HG03139 (cell line): ENCODE measurements at regions not wholly inside any gene's neighbourhood (a gene's known extent, or its start where the extent isn't known, plus 50 kb on each side); places are given as distances from the start of the nearest gene placed in this dataset.

Experiments
- ATAC-seq: cut with Tn5 transposase; IDR thresholded peaks from one replicate; pipeline ENCODE4 v1.9.1; 2021; ENCODE audit not compliant: unreplicated experiment

GRCh38 chr6:106035655-106036054 is 50.5 kb upstream of the PRDM1 start:
- ATAC-seq: no peak

GRCh38 chr6:106033806-106034205 is 52.3 kb upstream of the PRDM1 start:
- no peak for ATAC-seq

DNA sequence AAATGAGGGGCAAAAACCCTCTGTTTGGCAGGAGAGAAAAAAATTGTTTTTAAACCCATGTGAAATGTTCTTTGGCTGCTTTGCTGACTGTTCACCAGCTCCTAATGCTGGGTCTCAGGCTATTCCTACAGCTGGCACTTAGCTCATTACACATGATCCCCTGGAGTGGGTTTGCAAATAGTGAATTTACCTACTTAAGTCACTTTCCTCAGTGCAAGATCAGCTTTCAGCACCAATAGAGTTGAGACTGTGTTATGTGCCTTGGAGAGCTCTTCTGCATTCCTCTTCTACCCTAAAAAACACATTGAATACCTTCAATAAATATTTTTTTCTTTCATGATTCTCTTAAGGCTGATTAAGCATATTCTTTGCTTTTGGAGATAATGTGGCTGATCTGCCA is 58.4 kb upstream of the PRDM1 start:
- no peak for ATAC-seq

- ATAC-seq: no peak
Measured at GRCh38 chr6:106026748-106027715, 59.1 kb upstream of the PRDM1 start.

- ATAC-seq: no peak
Measured at GRCh38 chr6:106025655-106026054, 60.5 kb upstream of the PRDM1 start.

GRCh38 chr6:106022801-106023200 is 63.3 kb upstream of the PRDM1 start:
- no peak for ATAC-seq

GRCh38 chr6:106017454-106017853 is 68.7 kb upstream of the PRDM1 start:
- no peak for ATAC-seq

- ATAC-seq: no peak
Measured at GRCh38 chr6:106014955-106015354, 71.2 kb upstream of the PRDM1 start.

GRCh38 chr6:106011476-106011875 is 74.7 kb upstream of the PRDM1 start:
- no peak for ATAC-seq

DNA sequence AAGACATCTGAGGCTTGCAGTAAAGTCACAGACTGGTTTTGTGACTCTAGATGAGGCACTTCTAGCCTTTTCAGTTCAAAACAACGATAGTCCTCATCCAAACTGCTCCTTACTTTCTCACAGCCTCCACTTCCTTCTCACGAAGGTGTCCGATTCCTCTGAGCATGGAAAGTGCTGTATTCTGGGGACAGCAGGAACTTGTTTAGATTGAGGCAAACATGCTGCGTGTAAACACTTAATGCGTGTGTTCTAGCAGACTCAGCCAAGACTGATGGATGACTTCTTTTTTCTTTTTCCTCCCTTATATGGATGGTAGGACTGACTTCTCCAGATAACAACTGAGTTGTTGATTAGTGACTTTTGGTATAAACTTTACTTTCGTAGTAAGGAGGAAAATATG is 80.2 kb upstream of the PRDM1 start:
- no peak for ATAC-seq

GRCh38 chr6:106005013-106005412 is 81.1 kb upstream of the PRDM1 start:
- ATAC-seq: no peak

DNA sequence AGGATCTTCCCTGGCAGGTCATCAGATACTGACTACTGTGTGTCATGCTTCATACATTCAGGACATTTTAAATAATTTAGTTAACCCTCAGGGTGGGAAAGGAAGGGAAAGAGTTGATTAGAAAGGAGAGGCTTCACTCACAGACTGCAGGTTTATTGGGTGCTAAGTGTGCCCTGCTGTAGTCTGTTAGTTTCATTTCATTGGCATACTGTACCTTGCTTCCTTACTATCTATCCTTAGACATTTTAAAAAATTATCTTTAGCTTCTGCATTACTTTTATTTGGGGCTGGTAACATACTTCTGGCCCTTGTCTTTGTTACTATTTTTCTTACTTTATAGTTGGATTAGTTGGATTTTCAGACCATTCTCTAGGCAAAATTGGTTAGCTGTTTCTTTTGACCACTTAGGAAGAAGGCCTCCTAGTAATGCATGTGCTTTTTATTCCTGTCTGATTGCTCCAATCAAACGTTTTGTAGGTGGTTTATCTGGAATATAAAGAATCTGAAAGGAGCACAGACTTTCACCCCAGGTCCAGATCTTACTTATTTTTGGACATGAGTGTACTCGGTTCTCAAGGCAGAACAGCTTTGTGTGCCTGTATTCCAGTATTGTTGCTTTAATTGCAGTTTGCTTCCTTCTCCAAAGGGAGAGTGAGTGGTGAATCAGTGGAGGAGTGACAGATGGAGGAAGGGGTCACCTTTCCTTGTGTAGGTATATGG is 82.7 kb upstream of the PRDM1 start:
- no peak for ATAC-seq

GRCh38 chr6:106002005-106002404 is 84.1 kb upstream of the PRDM1 start:
- no peak for ATAC-seq

DNA sequence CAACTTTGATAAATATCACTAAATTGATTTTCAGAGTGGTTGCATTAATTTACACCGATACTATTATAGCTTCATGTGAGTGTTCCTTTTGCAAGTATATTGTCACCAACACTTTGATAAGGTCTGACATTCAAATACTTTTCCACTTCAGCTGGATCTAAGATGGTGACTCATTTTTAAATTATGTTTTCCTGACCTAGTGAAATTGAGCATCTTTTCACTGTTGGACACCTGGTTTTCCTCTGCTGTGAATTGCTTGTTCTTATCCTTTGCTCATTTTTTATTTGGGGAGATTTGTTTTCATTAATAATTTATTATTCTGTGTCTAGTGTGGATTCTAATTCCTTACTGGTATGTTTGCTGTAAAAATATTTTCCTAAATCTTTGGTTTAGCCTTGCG is 85.2 kb upstream of the PRDM1 start:
- no peak for ATAC-seq

DNA sequence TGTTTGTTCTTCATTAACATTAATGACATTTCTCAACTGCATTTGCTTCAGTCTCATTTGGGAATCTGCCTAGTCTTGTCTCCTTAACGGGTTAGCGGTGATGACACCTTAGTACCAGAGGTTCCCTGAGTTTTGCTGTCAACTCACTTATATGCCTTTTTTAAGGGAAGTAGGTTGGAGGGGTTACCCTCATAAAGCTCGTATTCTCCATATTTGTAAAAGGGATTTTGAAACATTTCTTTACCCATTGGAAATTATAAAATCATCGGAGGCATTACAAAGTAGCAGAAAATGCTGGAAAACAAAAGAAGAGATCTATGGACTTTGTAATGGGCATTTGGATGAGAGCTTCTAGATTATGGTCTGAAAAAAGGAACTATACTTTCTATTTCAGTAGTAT is 88.7 kb upstream of the PRDM1 start:
- no peak for ATAC-seq

DNA sequence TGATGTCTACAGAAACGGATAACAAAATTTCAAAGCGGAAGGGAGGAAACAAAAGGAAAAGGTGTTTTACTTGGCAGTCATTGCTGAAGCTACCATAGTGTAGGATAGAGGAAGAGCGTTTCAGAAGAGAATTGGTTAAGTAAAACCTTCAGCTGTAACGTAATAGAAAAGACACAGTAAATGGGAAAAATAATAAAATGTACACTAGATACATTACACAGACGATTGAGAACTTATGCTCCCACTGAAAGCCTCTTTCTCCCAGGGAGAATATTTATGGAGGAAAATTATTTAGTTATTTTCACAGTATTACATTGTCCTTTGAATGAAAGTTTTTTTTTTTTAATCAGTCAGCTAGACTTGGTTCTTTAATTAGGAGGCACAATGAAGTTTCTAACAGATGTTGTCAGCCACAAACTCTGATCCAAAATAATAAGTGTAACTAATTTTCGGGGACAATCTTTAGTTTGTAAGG is 90.7 kb upstream of the PRDM1 start:
- no peak for ATAC-seq

DNA sequence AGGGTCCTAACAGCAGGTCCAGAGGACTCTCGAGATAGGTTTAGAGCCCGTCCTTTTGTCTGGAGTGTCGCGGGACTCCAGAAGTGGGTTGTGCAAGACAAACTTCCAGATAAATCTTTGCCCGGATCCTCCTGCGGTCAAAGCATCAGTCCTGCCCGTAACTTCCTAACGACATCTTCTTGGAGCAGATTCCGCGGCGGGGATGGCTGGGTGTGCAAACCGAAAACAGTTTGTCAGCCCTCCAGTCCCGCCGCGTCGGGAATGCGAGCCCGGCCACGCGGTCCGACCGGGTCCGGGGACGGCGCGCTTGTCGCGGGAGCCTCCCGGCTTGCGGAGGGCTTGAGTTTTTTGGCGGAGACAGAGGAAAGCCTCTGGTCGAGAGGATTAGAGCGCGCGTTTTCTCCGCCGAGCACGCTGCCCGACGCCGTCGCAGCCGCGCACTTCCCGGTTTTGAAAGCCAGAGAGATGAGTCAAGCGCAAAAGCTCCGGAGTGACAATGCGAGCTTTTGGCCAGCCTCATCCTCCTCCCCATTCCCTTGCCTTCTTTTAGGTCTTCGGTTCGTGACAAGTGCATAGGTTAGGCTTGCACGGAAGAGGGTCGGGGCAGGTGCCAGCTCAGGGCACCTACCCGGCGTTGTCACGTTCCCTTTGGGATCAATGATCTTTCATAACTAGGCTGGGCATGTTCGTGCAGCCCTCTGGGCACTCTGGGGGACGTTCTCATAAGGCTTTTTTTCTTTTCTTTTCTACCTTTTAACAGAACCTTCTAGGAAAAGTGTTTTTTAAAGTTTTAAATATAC is 91.3 kb upstream of the PRDM1 start:
- no peak for ATAC-seq

DNA sequence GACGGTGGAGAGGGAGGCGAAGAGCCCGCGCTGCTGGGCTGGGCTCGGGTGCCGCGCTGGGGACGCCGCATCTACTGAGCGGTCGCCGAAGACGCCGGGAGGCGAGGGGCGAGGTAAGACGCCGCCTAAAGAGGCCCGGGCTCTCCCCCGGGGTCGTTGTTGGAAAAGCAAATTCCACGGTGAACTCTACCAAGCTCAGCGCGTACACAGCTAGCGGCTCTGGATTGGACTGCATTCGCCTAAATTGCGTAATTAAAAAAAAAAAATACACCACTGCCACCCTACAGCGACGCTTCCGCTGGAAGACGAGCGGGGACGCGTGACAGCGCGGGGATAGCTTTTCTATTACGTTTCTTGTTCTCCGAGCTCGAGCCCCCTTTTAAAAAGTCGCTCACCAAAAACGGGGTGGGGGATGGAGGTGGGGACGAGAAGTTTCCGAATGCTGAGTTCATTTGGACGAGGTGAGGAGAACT is 92.0 kb upstream of the PRDM1 start:
- no peak for ATAC-seq

DNA sequence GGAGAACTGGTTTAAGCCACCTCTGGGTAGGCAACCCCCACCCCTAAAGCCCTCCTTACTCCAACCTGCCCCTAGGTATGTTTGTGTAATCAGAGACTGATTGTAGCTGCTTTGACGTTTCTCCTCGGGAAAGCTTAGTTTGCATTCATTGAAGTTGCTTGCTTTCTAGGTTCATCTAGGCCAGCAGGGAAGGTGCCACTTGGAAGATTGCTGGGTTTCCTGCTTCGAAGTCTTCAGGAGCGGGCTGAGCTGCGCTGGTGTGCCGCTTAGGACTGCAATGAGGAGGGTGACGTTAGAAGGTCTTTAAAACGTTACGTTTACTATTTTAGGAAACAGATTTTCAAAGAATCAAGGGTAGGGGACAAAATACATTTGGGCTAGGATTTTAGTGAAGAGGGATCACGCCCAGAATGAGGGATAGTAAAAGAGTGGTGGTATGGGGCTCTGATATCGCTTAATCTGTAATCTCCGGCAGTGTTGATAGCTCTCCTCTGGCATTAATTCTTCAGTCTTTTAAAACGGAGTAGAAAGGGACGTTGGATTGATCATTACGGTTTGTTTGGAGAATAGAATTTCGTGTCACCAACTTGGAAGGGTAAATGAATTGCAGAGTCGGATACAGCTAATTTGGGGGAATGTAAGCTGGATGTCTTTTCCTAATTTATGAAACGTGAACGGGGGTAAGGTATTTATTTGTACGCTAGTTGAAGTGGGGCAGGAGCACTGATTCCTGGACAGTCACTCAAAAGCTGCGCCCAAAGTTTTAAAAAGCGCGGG is 92.6 kb upstream of the PRDM1 start:
- ATAC-seq: no peak

- ATAC-seq: peak; percentile 90
Measured at GRCh38 chr6:105992315-105992961, 93.7 kb upstream of the PRDM1 start.
